IMR-90 (cell line): ENCODE measurements at regions not wholly inside any gene's neighbourhood (a gene's known extent, or its start where the extent isn't known, plus 50 kb on each side); places are given as distances from the start of the nearest gene placed in this dataset.

Experiments used
- ATAC-seq: fragments of 200-7000 bp; cut with Tn5 transposase; 2 replicates; pipeline ENCODE4 v1.9.1; 2020; ENCODE audit warnings: low read depth, mild to moderate bottlenecking, moderate library complexity
- BruUV-seq: library from RNA; stranded (reverse); fragments of 400-500 nt; replicated peaks from 2 replicates; lab custom pipeline; 2021; lab: Mats Ljungman, UMichigan
- CTCF ChIA-PET: fragments of 300-600 bp; formaldehyde crosslinking; extraction: SDS; loops from one replicate; lab custom pipeline; 2021; ENCODE audit warnings: antibody characterized with exemption; lab: Yijun Ruan, JAX
- POLR2A ChIA-PET: fragments of 300-600 bp; sonication (Branson Sonifier 250); formaldehyde crosslinking; loops from one replicate; lab custom pipeline; 2022; ENCODE audit warnings: antibody characterized with exemption; ENCODE audit not compliant: unreplicated experiment; lab: Charles Lee
- DNase-seq: peaks from one replicate; pipeline ENCODE4 v3.0.0; 2013
- H2AFZ ChIP-seq: replicated peaks from 2 replicates; pipeline ENCODE3; 2013; ENCODE audit warnings: low read length, mild to moderate bottlenecking; ENCODE audit not compliant: poor library complexity
- H2AK5ac ChIP-seq: 2 replicates; pipeline ENCODE4 v1.6.1; 2013; ENCODE audit warnings: low read depth, low read length, inconsistent platforms
- H2AK9ac ChIP-seq: replicated peaks from 2 replicates; pipeline ENCODE3; 2013; ENCODE audit warnings: mild to moderate bottlenecking, low read depth, low read length, moderate library complexity; ENCODE audit not compliant: poor library complexity
- H2BK120ac ChIP-seq: 2 replicates; pipeline ENCODE4 v1.6.1; 2013; ENCODE audit warnings: low read depth, low read length, inconsistent platforms
- H2BK15ac ChIP-seq: 3 replicates; pipeline ENCODE4 v1.6.1; 2013; ENCODE audit warnings: low read depth, low read length, inconsistent platforms
- H2BK20ac ChIP-seq: 2 replicates; pipeline ENCODE4 v1.6.1; 2013; ENCODE audit warnings: low read depth, mild to moderate bottlenecking, inconsistent platforms, low read length, moderate library complexity
- H2BK5ac ChIP-seq: 2 replicates; pipeline ENCODE4 v1.6.1; 2013; ENCODE audit warnings: mild to moderate bottlenecking, low read depth, low read length, inconsistent platforms; ENCODE audit not compliant: poor library complexity, severe bottlenecking
- H3K14ac ChIP-seq: replicated peaks from 2 replicates; pipeline ENCODE4 v1.6.1; 2013; ENCODE audit warnings: low read depth, low read length, inconsistent platforms
- H3K18ac ChIP-seq: 2 replicates; pipeline ENCODE4 v1.6.1; 2013; ENCODE audit warnings: low read depth, low read length, control low read depth
- H3K23ac ChIP-seq: 2 replicates; pipeline ENCODE4 v1.6.1; 2013; ENCODE audit warnings: low read depth, low read length, inconsistent platforms
- H3K27ac ChIP-seq: 2 replicates; pipeline ENCODE4 v1.5.1; 2013; ENCODE audit warnings: mild to moderate bottlenecking, control low read depth, low read length; ENCODE audit not compliant: insufficient read depth
- H3K27me3 ChIP-seq: 2 replicates; pipeline ENCODE4 v1.6.1; 2013; ENCODE audit warnings: low read length; ENCODE audit not compliant: control insufficient read depth, insufficient read depth
- H3K36me3 ChIP-seq: 2 replicates; pipeline ENCODE4 v1.6.1; 2013; ENCODE audit warnings: low read length, mixed read lengths; ENCODE audit not compliant: control insufficient read depth, insufficient read depth
- H3K4ac ChIP-seq: 2 replicates; pipeline ENCODE4 v1.6.1; 2013; ENCODE audit warnings: low read depth, low read length, inconsistent platforms
- H3K4me1 ChIP-seq: 2 replicates; pipeline ENCODE4 v1.6.1; 2013; ENCODE audit warnings: low read length, mixed read lengths; ENCODE audit not compliant: control insufficient read depth, insufficient read depth
- H3K4me2 ChIP-seq: 2 replicates; pipeline ENCODE4 v1.6.1; 2013; ENCODE audit warnings: low read depth, mild to moderate bottlenecking, control low read depth, low read length, moderate library complexity
- H3K4me3 ChIP-seq: 2 replicates; pipeline ENCODE4 v1.5.1; 2013; ENCODE audit warnings: low read depth, mild to moderate bottlenecking, control low read depth, low read length, moderate library complexity; ENCODE audit not compliant: insufficient read depth
- H3K56ac ChIP-seq: 2 replicates; pipeline ENCODE4 v1.6.1; 2013; ENCODE audit warnings: low read length, inconsistent platforms; ENCODE audit not compliant: insufficient read depth; ENCODE audit errors: extremely low read depth
- H3K79me1 ChIP-seq, 2 experiments: 2 replicates each; pipeline ENCODE4 v1.6.1; 2013; ENCODE audit warnings: low read length in 2 of 2, inconsistent platforms in 1 of 2, low read depth in 1 of 2
- H3K9ac ChIP-seq: 2 replicates; pipeline ENCODE4 v1.6.1; 2013; ENCODE audit warnings: low read depth, low read length, control low read depth
- H3K9me1 ChIP-seq: 2 replicates; pipeline ENCODE4 v1.6.1; 2013; ENCODE audit warnings: low read length, inconsistent platforms; ENCODE audit not compliant: insufficient read depth
- H3K9me3 ChIP-seq: 2 replicates; pipeline ENCODE4 v1.6.1; 2013; ENCODE audit warnings: low read length; ENCODE audit not compliant: control insufficient read depth, insufficient read depth
- H4K20me1 ChIP-seq: 2 replicates; pipeline ENCODE4 v1.6.1; 2013; ENCODE audit warnings: low read length, inconsistent platforms; ENCODE audit not compliant: insufficient read depth
- H4K5ac ChIP-seq: 2 replicates; pipeline ENCODE4 v1.6.1; 2013; ENCODE audit warnings: mild to moderate bottlenecking, low read depth, low read length, control low read depth
- H4K8ac ChIP-seq, 2 experiments: 2 replicates each; pipeline ENCODE4 v1.6.1; 2013; ENCODE audit warnings: low read depth in 2 of 2, low read length in 2 of 2, control low read depth in 1 of 2, inconsistent platforms in 1 of 2
- H4K91ac ChIP-seq: 2 replicates; pipeline ENCODE4 v1.6.1; 2013; ENCODE audit warnings: low read depth, low read length, inconsistent platforms; ENCODE audit not compliant: insufficient read depth
- CEBPB ChIP-seq: IDR thresholded peaks from 2 replicates; pipeline ENCODE4 v1.6.1; 2012; ENCODE audit warnings: low read depth, low read length, improper control_type of control experiment
- FOS ChIP-seq: fragments of 150-350 bp; IDR thresholded peaks from 2 replicates; pipeline ENCODE4 v1.6.1; 2016; ENCODE audit warnings: low read depth, low read length
- MXI1 ChIP-seq: IDR thresholded peaks from 2 replicates; pipeline ENCODE4 v1.6.1; 2012; ENCODE audit warnings: low read depth, mild to moderate bottlenecking, low read length, moderate library complexity, borderline replicate concordance
- WGBS, 2 experiments: methylation state at CpG; one replicate each; pipeline versions ENCODE4 v1.1.5 to v1.1.7; 2013; ENCODE audit warnings: missing lambda C conversion rate in 2 of 2; ENCODE audit not compliant: insufficient read length in 1 of 2; ENCODE audit errors: extremely low coverage in 2 of 2; 5-methylcytosine and 5-hydroxymethylcytosine counted together
- dilution Hi-C: fragments of 300-500 bp; cut with HindIII; formaldehyde crosslinking; loops from one replicate; pipeline ENCODE4 v1.14.3; 2018; ENCODE audit warnings: low sequenced_read_pairs; ENCODE audit not compliant: unreplicated experiment
- in situ Hi-C: fragments of 300-500 bp; cut with MboI; formaldehyde crosslinking; loops from 3 replicates; pipeline ENCODE4 v1.14.3; 2019; ENCODE audit warnings: low sequenced_read_pairs, inconsistent platforms, mixed read lengths
- intact Hi-C: fragments of 100-400 bp; cut with micrococcal nuclease; formaldehyde crosslinking; loops from 2 replicates; pipeline ENCODE4 v1.10.0; 2022
- TF ChIP-seq, protein P1 (sequence below): conservative IDR thresholded peaks from 2 replicates; pipeline ENCODE4 v1.5.1; 2012; ENCODE audit warnings: mild to moderate bottlenecking, low read depth, low read length, improper control_type of control experiment
- TF ChIP-seq, protein P2 (sequence below): fragments of 150-350 bp; IDR thresholded peaks from 2 replicates; pipeline ENCODE4 v1.6.1; 2016; ENCODE audit warnings: low read depth, mild to moderate bottlenecking, low read length, moderate library complexity, borderline replicate concordance
- TF ChIP-seq, protein P3 (sequence below): fragments of 150-350 bp; IDR thresholded peaks from 2 replicates; pipeline ENCODE4 v1.6.1; 2017; ENCODE audit warnings: mild to moderate bottlenecking, antibody characterized with exemption, low read length, low read depth

DNA sequence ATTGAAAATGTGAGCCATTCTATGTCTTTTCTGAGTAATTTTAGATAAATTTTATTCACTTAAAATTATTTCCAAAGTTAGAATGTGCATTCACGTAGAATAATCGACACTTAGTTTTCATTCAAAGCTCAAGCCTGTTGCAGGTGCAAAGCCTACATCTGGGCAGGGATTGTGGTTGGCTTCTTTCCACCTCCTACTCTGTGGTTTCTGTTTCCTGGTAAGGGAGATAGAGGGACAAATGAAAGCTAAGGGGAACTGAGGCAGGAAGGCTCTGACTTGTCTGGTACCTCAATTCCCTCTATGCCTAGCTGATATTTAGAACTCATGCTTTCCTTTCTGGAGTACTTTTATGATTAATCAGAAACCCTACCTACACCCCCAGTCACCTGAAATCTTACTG is 251.2 kb upstream of the DPYD start:
- ATAC-seq = no peak
- no peaks in the 10 kb centered on the region for H3K27me3 ChIP-seq

More for the DNA sequence above, 251.2 kb upstream of the DPYD start:
- H3K36me3 ChIP-seq = no peaks in the 10 kb centered on the region
- no peaks in the 10 kb centered on the region for H3K9me1 ChIP-seq
- BruUV-seq = no TSS peak
- H3K79me1 ChIP-seq = no peaks in the 10 kb centered on the region
- H3K9me3 ChIP-seq = no peaks in the 10 kb centered on the region
- H3K14ac ChIP-seq = no peak overlapping the region
- DNase-seq = no peak
- no peak overlapping the region for H2BK120ac ChIP-seq
- H3K9ac ChIP-seq = no peak overlapping the region
- H3K4me3 ChIP-seq = no peak overlapping the region
- H2BK15ac ChIP-seq = no peak overlapping the region
- POLR2A ChIA-PET = no interaction called here
- no peak overlapping the region for H3K18ac ChIP-seq
- no peak overlapping the region for H2AFZ ChIP-seq
- intact Hi-C loops = no loop called here
- no peak overlapping the region for H3K23ac ChIP-seq
- H3K27ac ChIP-seq = no peak overlapping the region
- dilution Hi-C loops = no loop called here
- H2AK9ac ChIP-seq = no peak overlapping the region
- TF ChIP-seq, protein P1, sequence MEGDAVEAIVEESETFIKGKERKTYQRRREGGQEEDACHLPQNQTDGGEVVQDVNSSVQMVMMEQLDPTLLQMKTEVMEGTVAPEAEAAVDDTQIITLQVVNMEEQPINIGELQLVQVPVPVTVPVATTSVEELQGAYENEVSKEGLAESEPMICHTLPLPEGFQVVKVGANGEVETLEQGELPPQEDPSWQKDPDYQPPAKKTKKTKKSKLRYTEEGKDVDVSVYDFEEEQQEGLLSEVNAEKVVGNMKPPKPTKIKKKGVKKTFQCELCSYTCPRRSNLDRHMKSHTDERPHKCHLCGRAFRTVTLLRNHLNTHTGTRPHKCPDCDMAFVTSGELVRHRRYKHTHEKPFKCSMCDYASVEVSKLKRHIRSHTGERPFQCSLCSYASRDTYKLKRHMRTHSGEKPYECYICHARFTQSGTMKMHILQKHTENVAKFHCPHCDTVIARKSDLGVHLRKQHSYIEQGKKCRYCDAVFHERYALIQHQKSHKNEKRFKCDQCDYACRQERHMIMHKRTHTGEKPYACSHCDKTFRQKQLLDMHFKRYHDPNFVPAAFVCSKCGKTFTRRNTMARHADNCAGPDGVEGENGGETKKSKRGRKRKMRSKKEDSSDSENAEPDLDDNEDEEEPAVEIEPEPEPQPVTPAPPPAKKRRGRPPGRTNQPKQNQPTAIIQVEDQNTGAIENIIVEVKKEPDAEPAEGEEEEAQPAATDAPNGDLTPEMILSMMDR = no peak
- no peak for TF ChIP-seq MXI1
- TF ChIP-seq, protein P2, sequence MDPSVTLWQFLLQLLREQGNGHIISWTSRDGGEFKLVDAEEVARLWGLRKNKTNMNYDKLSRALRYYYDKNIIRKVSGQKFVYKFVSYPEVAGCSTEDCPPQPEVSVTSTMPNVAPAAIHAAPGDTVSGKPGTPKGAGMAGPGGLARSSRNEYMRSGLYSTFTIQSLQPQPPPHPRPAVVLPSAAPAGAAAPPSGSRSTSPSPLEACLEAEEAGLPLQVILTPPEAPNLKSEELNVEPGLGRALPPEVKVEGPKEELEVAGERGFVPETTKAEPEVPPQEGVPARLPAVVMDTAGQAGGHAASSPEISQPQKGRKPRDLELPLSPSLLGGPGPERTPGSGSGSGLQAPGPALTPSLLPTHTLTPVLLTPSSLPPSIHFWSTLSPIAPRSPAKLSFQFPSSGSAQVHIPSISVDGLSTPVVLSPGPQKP = no peak
- TF ChIP-seq, protein P3, sequence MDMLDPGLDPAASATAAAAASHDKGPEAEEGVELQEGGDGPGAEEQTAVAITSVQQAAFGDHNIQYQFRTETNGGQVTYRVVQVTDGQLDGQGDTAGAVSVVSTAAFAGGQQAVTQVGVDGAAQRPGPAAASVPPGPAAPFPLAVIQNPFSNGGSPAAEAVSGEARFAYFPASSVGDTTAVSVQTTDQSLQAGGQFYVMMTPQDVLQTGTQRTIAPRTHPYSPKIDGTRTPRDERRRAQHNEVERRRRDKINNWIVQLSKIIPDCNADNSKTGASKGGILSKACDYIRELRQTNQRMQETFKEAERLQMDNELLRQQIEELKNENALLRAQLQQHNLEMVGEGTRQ = no peak
- TF ChIP-seq CEBPB = no peak
- no peak for TF ChIP-seq FOS
- no CpG with 5 or more reads among the region's 2 CpGs for WGBS, 2 experiments
- CTCF ChIA-PET = interaction anchor here (0.6 kb wide), 1 partner anchor 46 kb away, joined by 3 read pairs; no protein-coding TSS in a partner anchor
- in situ Hi-C loops = no loop called here
- no peak overlapping the region for H4K91ac ChIP-seq
- no peak overlapping the region for H3K56ac ChIP-seq
- no peak overlapping the region for H2BK5ac ChIP-seq
- no peaks in the 10 kb centered on the region for H3K4me1 ChIP-seq
- H4K5ac ChIP-seq = no peak overlapping the region
- H2BK20ac ChIP-seq = no peak overlapping the region
- no peak overlapping the region for H4K8ac ChIP-seq
- no peaks in the 10 kb centered on the region for H4K20me1 ChIP-seq
- H3K4ac ChIP-seq = no peak overlapping the region
- H2AK5ac ChIP-seq = no peak overlapping the region
- H3K4me2 ChIP-seq = no peak overlapping the region
